Keratinocyte (primary cell): ENCODE measurements at regions not wholly inside any gene's neighbourhood (a gene's known extent, or its start where the extent isn't known, plus 50 kb on each side); places are given as distances from the start of the nearest gene placed in this dataset.

ENCODE experiments used
- DNase-seq: peaks from one replicate; pipeline ENCODE4 v3.0.0-alpha.2; 2011; ENCODE audit warnings: low read depth, missing footprints, low spot score
- FAIRE-seq: peaks from 2 replicates; lab custom pipeline; 2011; peaks lifted over from hg19 to GRCh38; lab: Jason Lieb, UNC
- H2AFZ ChIP-seq: 2 replicates; pipeline ENCODE4 v1.6.0; 2012; ENCODE audit warnings: low read length, control low read depth, inconsistent platforms; ENCODE audit not compliant: control insufficient read depth
- H3K27ac ChIP-seq: 2 replicates; pipeline ENCODE4 v1.5.1; 2011; ENCODE audit warnings: low read length; ENCODE audit not compliant: control insufficient read depth, insufficient read depth
- H3K27me3 ChIP-seq: 3 replicates; pipeline ENCODE4 v1.6.0; 2011; ENCODE audit warnings: low read length; ENCODE audit not compliant: control insufficient read depth, insufficient read depth; ENCODE audit errors: extremely low read depth
- H3K36me3 ChIP-seq, 2 experiments: 2 replicates in 1 of 2; 3 replicates in 1 of 2; pipeline ENCODE4 v1.5.1; 2011; ENCODE audit warnings: low read length in 2 of 2, mild to moderate bottlenecking in 1 of 2; ENCODE audit not compliant: control insufficient read depth in 2 of 2, insufficient read depth in 2 of 2; ENCODE audit errors: extremely low read depth in 1 of 2
- H3K4me1 ChIP-seq: 3 replicates; pipeline ENCODE4 v1.5.1; 2011; ENCODE audit warnings: low read length; ENCODE audit not compliant: control insufficient read depth, insufficient read depth; ENCODE audit errors: extremely low read depth
- H3K4me2 ChIP-seq: 3 replicates; pipeline ENCODE4 v1.6.0; 2011; ENCODE audit warnings: low read depth, low read length; ENCODE audit not compliant: control insufficient read depth, insufficient read depth; ENCODE audit errors: extremely low read depth
- H3K4me3 ChIP-seq, 3 experiments: fragments of 200-600 bp in 1 of 3; sonication (generic) in 1 of 3; 2 replicates in 2 of 3; 3 replicates in 1 of 3; pipeline ENCODE4 v1.5.1; 2011 to 2016; ENCODE audit warnings: low read length in 3 of 3, mild to moderate bottlenecking in 3 of 3, control low read depth in 2 of 3, inconsistent platforms in 1 of 3, low read depth in 1 of 3, mixed read lengths in 1 of 3, mixed run types in 1 of 3, moderate library complexity in 1 of 3; ENCODE audit not compliant: control insufficient read depth in 2 of 3, insufficient read depth in 2 of 3; ENCODE audit errors: extremely low read depth in 1 of 3
- H3K79me2 ChIP-seq: 2 replicates; pipeline ENCODE4 v1.6.0; 2012; ENCODE audit warnings: low read length; ENCODE audit not compliant: control insufficient read depth, insufficient read depth
- H3K9ac ChIP-seq: 3 replicates; pipeline ENCODE4 v1.6.0; 2011; ENCODE audit warnings: low read length; ENCODE audit not compliant: control insufficient read depth, insufficient read depth; ENCODE audit errors: extremely low read depth
- H3K9me1 ChIP-seq: 3 replicates; pipeline ENCODE4 v1.6.0; 2011; ENCODE audit warnings: low read length; ENCODE audit not compliant: control insufficient read depth, insufficient read depth; ENCODE audit errors: extremely low read depth
- H3K9me3 ChIP-seq: 2 replicates; pipeline ENCODE4 v1.5.1; 2012; ENCODE audit warnings: low read depth, low read length; ENCODE audit not compliant: control insufficient read depth
- H4K20me1 ChIP-seq: 3 replicates; pipeline ENCODE4 v1.6.0; 2011; ENCODE audit warnings: low read length; ENCODE audit not compliant: control insufficient read depth, insufficient read depth; ENCODE audit errors: extremely low read depth
- CTCF ChIP-seq, 3 experiments: IDR thresholded peaks in 1 of 3; conservative IDR thresholded peaks in 1 of 3; optimal IDR thresholded peaks in 1 of 3; 2 replicates in 2 of 3; 3 replicates in 1 of 3; pipeline versions ENCODE3 to v1.5.1; 2011; ENCODE audit warnings: low read length in 3 of 3, mild to moderate bottlenecking in 3 of 3, moderate library complexity in 2 of 3, control low read depth in 1 of 3, inconsistent platforms in 1 of 3; ENCODE audit not compliant: insufficient read depth in 2 of 3; ENCODE audit errors: extremely low read depth in 1 of 3
- EZH2 ChIP-seq: IDR thresholded peaks from one replicate; pipeline ENCODE4 v1.6.1; 2012; ENCODE audit warnings: inconsistent platforms, mild to moderate bottlenecking, low read length, moderate library complexity
- dilution Hi-C: fragments of 300-500 bp; cut with MboI; formaldehyde crosslinking; loops from one replicate; pipeline ENCODE4 v1.7.0; 2020; ENCODE audit warnings: low sequenced_read_pairs; ENCODE audit not compliant: extremely low pct_ligation_motif_present

DNA sequence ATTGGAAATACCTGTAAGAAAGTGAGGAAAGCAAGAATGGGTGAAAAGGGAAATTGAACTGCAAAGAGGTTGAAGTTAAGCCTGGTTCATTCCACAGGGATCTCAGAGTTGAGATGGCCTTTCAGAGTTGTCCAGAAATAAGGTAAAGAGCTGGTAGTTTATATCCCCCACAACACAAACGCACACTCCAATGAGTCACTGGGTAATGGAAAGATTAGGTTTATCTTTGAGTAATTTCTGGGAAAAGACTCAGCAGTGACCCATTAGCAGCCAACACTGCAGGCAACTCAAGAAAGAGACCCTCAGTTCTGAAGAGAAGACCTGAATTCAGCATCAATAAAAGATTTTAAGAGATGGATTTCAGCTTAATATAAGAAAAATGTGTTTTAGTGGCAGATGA, 485.5 kb downstream of the PTPRC start:
- no peaks in the 10 kb centered on the region for H3K27me3 ChIP-seq
- H4K20me1 ChIP-seq: no peaks in the 10 kb centered on the region
- no peak overlapping the region for H3K4me3 ChIP-seq
- no peak overlapping the region for H3K27ac ChIP-seq
- TF ChIP-seq EZH2 (no peak), CTCF (optimal IDR thresholded peaks at IDR 0.05 in 1 of 3, IDR thresholded peaks at IDR 0.05 in 1 of 3, conservative IDR thresholded peaks at IDR 0.05 in 1 of 3; ENCODE audit: extremely low read depth in 1 of 3, insufficient read depth in 2 of 3, low read length in 3 of 3) (no peak)
- no peaks in the 10 kb centered on the region for H3K36me3 ChIP-seq
- H3K9ac ChIP-seq: no peak overlapping the region
- no peaks in the 10 kb centered on the region for H3K9me1 ChIP-seq
- FAIRE-seq (no peak), DNase-seq (no peak)
- dilution Hi-C loops: no loop called here
- H3K79me2 ChIP-seq: no peaks in the 10 kb centered on the region
- no peak overlapping the region for H3K4me2 ChIP-seq
- no peak overlapping the region for H2AFZ ChIP-seq
- no peaks in the 10 kb centered on the region for H3K9me3 ChIP-seq
- H3K4me1 ChIP-seq: no peaks in the 10 kb centered on the region

- no peaks in the 10 kb centered on the region for H3K36me3 ChIP-seq
- no peaks in the 10 kb centered on the region for H4K20me1 ChIP-seq
- H3K4me1 ChIP-seq: no peaks in the 10 kb centered on the region
- H3K4me2 ChIP-seq: no peak overlapping the region
- H3K9me3 ChIP-seq: no peaks in the 10 kb centered on the region
- H3K9ac ChIP-seq: no peak overlapping the region
- FAIRE-seq: no peak
- DNase-seq: no peak
- H3K27ac ChIP-seq: no peak overlapping the region
- dilution Hi-C loops: no loop called here
- no peak overlapping the region for H3K4me3 ChIP-seq
- TF ChIP-seq CTCF (optimal IDR thresholded peaks at IDR 0.05 in 1 of 3, IDR thresholded peaks at IDR 0.05 in 1 of 3, conservative IDR thresholded peaks at IDR 0.05 in 1 of 3; ENCODE audit: extremely low read depth in 1 of 3, insufficient read depth in 2 of 3, low read length in 3 of 3): no peak
- TF ChIP-seq EZH2: no peak
- H3K27me3 ChIP-seq: no peaks in the 10 kb centered on the region
- H3K9me1 ChIP-seq: no peaks in the 10 kb centered on the region
- no peaks in the 10 kb centered on the region for H3K79me2 ChIP-seq
- no peak overlapping the region for H2AFZ ChIP-seq
Measured at GRCh38 chr1:199129247-199129646, 490.4 kb downstream of the PTPRC start.
